Left ventricle myocardium inferior (tissue), 1 donor: ENCODE measurements at regions not wholly inside any gene's neighbourhood (a gene's known extent, or its start where the extent isn't known, plus 50 kb on each side); places are given as distances from the start of the nearest gene placed in this dataset.

Experiments
- DNase-seq: peaks from one replicate; pipeline ENCODE4 v3.0.0-alpha.2; 2020
- H3K27ac ChIP-seq: fragments of 200-600 bp; replicated peaks from 2 replicates; pipeline ENCODE4 v1.8.0; 2021
- H3K27me3 ChIP-seq: fragments of 200-600 bp; 2 replicates; pipeline ENCODE4 v1.8.0; 2021; ENCODE audit warnings: low read depth
- H3K36me3 ChIP-seq: fragments of 200-600 bp; 2 replicates; pipeline ENCODE4 v1.8.0; 2021
- H3K4me1 ChIP-seq: fragments of 200-600 bp; 2 replicates; pipeline ENCODE4 v1.8.0; 2021
- H3K4me3 ChIP-seq: fragments of 200-600 bp; 2 replicates; pipeline ENCODE4 v1.8.0; 2021; ENCODE audit warnings: mild to moderate bottlenecking, moderate library complexity
- H3K9me3 ChIP-seq: fragments of 200-600 bp; replicated peaks from 2 replicates; pipeline ENCODE4 v1.8.0; 2021
- CTCF ChIP-seq: fragments of 200-600 bp; IDR thresholded peaks from 2 replicates; pipeline ENCODE4 v1.8.0; 2021; ENCODE audit warnings: antibody characterized with exemption, mild to moderate bottlenecking, borderline replicate concordance
- intact Hi-C: fragments of 100-400 bp; cut with micrococcal nuclease; formaldehyde crosslinking; loops from one replicate; pipeline ENCODE4 v1.11.0; 2022
- donor health status: DM: no; HTN: yes; CAD: no; lungs with severe emphysema.

- TF ChIP-seq CTCF: no peak
- no peak for DNase-seq
- H3K27ac ChIP-seq: no peak overlapping the region
- intact Hi-C loops: no loop called here
- H3K27me3 ChIP-seq: peaks cover 62% of the 10 kb centered on the region
- no peaks in the 10 kb centered on the region for H3K36me3 ChIP-seq
- H3K4me1 ChIP-seq: no peaks in the 10 kb centered on the region
- H3K9me3 ChIP-seq: no peaks in the 10 kb centered on the region
- H3K4me3 ChIP-seq: no peak overlapping the region
Measured at GRCh38 chr1:177356674-177357435, 186.1 kb downstream of the BRINP2 start.

- Histone ChIP-seq H3K9me3 (no peaks in the 10 kb centered on the region), H3K4me1 (no peaks in the 10 kb centered on the region), H3K27me3 (peaks cover 75% of the 10 kb centered on the region), H3K4me3 (no peak overlapping the region), H3K27ac (no peak overlapping the region), H3K36me3 (no peaks in the 10 kb centered on the region)
- intact Hi-C loops: no loop called here
- peak; percentile 55 for TF ChIP-seq CTCF
- DNase-seq: no peak
Measured at GRCh38 chr1:177355575-177355974, 184.8 kb downstream of the BRINP2 start.

GRCh38 chr1:177354247-177354646, 183.5 kb downstream of the BRINP2 start:
- intact Hi-C loops: no loop called here
- no peak for TF ChIP-seq CTCF
- H3K4me1 ChIP-seq: no peaks in the 10 kb centered on the region
- peaks cover 86% of the 10 kb centered on the region for H3K27me3 ChIP-seq
- H3K36me3 ChIP-seq: no peaks in the 10 kb centered on the region
- H3K4me3 ChIP-seq: no peak overlapping the region
- H3K9me3 ChIP-seq: no peaks in the 10 kb centered on the region
- no peak for DNase-seq
- no peak overlapping the region for H3K27ac ChIP-seq

DNA sequence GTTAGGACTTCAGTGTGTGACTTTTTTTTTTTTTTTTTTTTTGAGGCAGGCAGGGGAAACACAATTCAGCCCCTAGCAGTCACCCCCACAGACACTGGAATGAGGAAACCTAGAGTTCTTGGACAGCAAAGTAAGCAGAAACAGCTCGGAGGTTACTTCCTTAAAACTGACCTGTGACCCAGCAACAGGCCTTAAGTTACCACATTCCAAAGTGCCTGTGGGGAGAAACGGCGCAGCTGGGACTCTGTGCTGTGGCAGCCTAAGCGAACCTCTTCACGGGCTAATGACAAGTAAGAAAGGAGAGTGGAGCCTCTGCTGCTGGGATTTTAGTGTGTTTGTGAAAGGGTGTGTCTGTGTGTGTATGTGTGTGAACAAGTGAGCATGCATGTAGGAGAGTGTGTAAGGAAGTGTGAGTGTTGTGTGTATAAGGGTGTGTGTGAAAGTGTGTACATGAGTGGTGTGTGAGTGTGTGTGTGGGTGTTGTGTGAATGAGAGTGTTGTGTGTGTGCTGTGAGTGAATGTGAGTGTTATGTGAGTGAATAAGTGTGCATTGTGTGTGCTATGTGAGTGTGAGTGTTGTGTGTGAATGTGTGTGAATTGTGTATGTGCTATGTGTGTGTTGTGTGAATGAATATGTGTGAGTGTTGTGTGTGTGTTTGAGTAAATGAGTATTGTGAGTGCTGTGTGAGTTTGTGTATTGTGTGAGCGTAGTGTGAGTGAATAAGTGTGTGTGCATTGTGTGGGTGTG, 180.8 kb downstream of the BRINP2 start:
- no peak for TF ChIP-seq CTCF
- Histone ChIP-seq H3K4me3 (no peak overlapping the region), H3K36me3 (no peaks in the 10 kb centered on the region), H3K27ac (no peak overlapping the region), H3K4me1 (no peaks in the 10 kb centered on the region), H3K9me3 (no peaks in the 10 kb centered on the region), H3K27me3 (peaks cover 68% of the 10 kb centered on the region)
- intact Hi-C loops: no loop called here
- DNase-seq: no peak

- intact Hi-C loops: no loop called here
- Histone ChIP-seq H3K27ac (no peak overlapping the region), H3K9me3 (no peaks in the 10 kb centered on the region), H3K4me1 (no peaks in the 10 kb centered on the region), H3K4me3 (no peak overlapping the region), H3K36me3 (no peaks in the 10 kb centered on the region), H3K27me3 (peaks cover 36% of the 10 kb centered on the region)
- TF ChIP-seq CTCF: no peak
- no peak for DNase-seq
Measured at GRCh38 chr1:177346790-177347359, 176.1 kb downstream of the BRINP2 start.
